Coronary artery (tissue), 2 donors: ENCODE measurements at regions not wholly inside any gene's neighbourhood (a gene's known extent, or its start where the extent isn't known, plus 50 kb on each side); places are given as distances from the start of the nearest gene placed in this dataset.
"Not testable (repeated sequence)": the region's sequence is repeated elsewhere in the genome, so short reads cannot be mapped to it uniquely, and the experiment has no call there.

Experiments
- DNase-seq: peaks from one replicate; pipeline ENCODE4 v3.0.0-alpha.2; 2017; ENCODE audit warnings: low spot score
- H3K27ac ChIP-seq, 2 donors: fragments of 200-600 bp; sonication (generic); one replicate each; pipeline ENCODE4 v1.5.1; 2016 to 2019
- H3K4me3 ChIP-seq: fragments of 200-600 bp; sonication (generic); 2 replicates; pipeline ENCODE4 v1.5.1; 2016; ENCODE audit warnings: mild to moderate bottlenecking, moderate library complexity
- CTCF ChIP-seq: fragments of 200-600 bp; sonication (generic); IDR thresholded peaks from one replicate; pipeline ENCODE4 v1.5.1; 2019; ENCODE audit warnings: antibody characterized with exemption

GRCh38 chr1:29412591-29412990 is 176.3 kb downstream of the PTPRU start:
- no peak overlapping the region for H3K27ac ChIP-seq
- TF ChIP-seq CTCF = no peak

GRCh38 chr1:29410476-29410875 is 174.2 kb downstream of the PTPRU start:
- Histone ChIP-seq H3K4me3 (no peak overlapping the region), H3K27ac (no peak overlapping the region)
- TF ChIP-seq CTCF = no peak
- peak; percentile 33 for DNase-seq

More at GRCh38 chr1:29412591-29412990, 176.3 kb downstream of the PTPRU start:
- peak; percentile 41 for DNase-seq
- no peak overlapping the region for H3K4me3 ChIP-seq

GRCh38 chr1:29409616-29410015 is 173.3 kb downstream of the PTPRU start:
- H3K4me3 ChIP-seq = no peak overlapping the region
- TF ChIP-seq CTCF = no peak
- peak; percentile 45 for DNase-seq
- H3K27ac ChIP-seq = no peak overlapping the region

- no peak for TF ChIP-seq CTCF
- no peak overlapping the region for H3K4me3 ChIP-seq
- peak; percentile 67 for DNase-seq
- H3K27ac ChIP-seq = no peak overlapping the region
These were observed 172.7 kb downstream of the PTPRU start for GRCh38 chr1:29408831-29409605.

- no peak for TF ChIP-seq CTCF
- no peak overlapping the region for H3K4me3 ChIP-seq
- no peak for DNase-seq
- H3K27ac ChIP-seq = no peak overlapping the region
These were observed 170.5 kb downstream of the PTPRU start for GRCh38 chr1:29406814-29407213.

- not testable (repeated sequence) for DNase-seq, H3K27ac ChIP-seq, H3K4me3 ChIP-seq
These were observed 163.9 kb downstream of the PTPRU start for GRCh38 chr1:29400203-29400602.

- H3K4me3 ChIP-seq = no peak overlapping the region
- no peak overlapping the region for H3K27ac ChIP-seq
- no peak for DNase-seq
- TF ChIP-seq CTCF = no peak
These were observed 163.1 kb downstream of the PTPRU start for GRCh38 chr1:29399465-29399864.
